Heart right ventricle (tissue), 16 donors: ENCODE measurements at regions not wholly inside any gene's neighbourhood (a gene's known extent, or its start where the extent isn't known, plus 50 kb on each side); places are given as distances from the start of the nearest gene placed in this dataset.

Experiments
- ATAC-seq, 8 donors: fragments of 200-7000 bp; cut with Tn5 transposase; one replicate each; pipeline ENCODE4 v1.9.1; 2020; ENCODE audit warnings: mild to moderate bottlenecking in 8 of 8, moderate library complexity in 8 of 8, moderate number of reproducible peaks in 1 of 8
- DNase-seq, 2 donors: peaks; one replicate each; pipeline ENCODE4 v3.0.0-alpha.2; 2020
- H3K27ac ChIP-seq, 10 donors: fragments of 200-600 bp; sonication (generic) in 2 of 10; one replicate each; pipeline versions ENCODE4 v1.5.0 to v1.8.0; 2020 to 2022; ENCODE audit warnings: mild to moderate bottlenecking in 3 of 10
- H3K27me3 ChIP-seq, 7 donors: fragments of 200-600 bp; one replicate each; pipeline ENCODE4 v1.8.0; 2021 to 2022; ENCODE audit warnings: mild to moderate bottlenecking in 2 of 7
- H3K36me3 ChIP-seq, 9 donors: fragments of 200-600 bp; sonication (generic) in 1 of 9; one replicate each; pipeline versions ENCODE4 v1.5.0 to v1.8.0; 2020 to 2022; ENCODE audit warnings: mild to moderate bottlenecking in 2 of 9
- H3K4me1 ChIP-seq, 9 donors: fragments of 200-600 bp; sonication (generic) in 1 of 9; one replicate each; pipeline versions ENCODE4 v1.5.0 to v1.8.0; 2020 to 2022; ENCODE audit warnings: mild to moderate bottlenecking in 4 of 9
- H3K4me3 ChIP-seq, 10 donors: fragments of 200-600 bp; sonication (generic) in 2 of 10; one replicate each; pipeline versions ENCODE4 v1.5.0 to v1.8.0; 2020 to 2022; ENCODE audit warnings: mild to moderate bottlenecking in 7 of 10, moderate library complexity in 2 of 10
- H3K9me3 ChIP-seq, 11 donors: fragments of 200-600 bp in 10 of 11; sonication (generic) in 2 of 11; one replicate each; pipeline versions ENCODE4 v1.5.0 to v1.8.0; 2013 to 2022; ENCODE audit warnings: mild to moderate bottlenecking in 2 of 11, control low read depth in 1 of 11, moderate library complexity in 1 of 11
- WGBS, 2 donors: extraction: QIAGEN DNeasy Blood & Tissue Kit; methylation state at CpG; one replicate each; pipeline ENCODE4 v1.1.7; 2013; ENCODE audit warnings: inconsistent platforms in 1 of 2; 5-methylcytosine and 5-hydroxymethylcytosine counted together
- intact Hi-C, 10 donors: fragments of 100-400 bp; cut with DNase I; formaldehyde crosslinking; loops; one replicate each; pipeline versions ENCODE4 v1.11.1 to v1.14.2; 2022
- TF ChIP-seq, protein P1 (sequence below), 9 donors: fragments of 200-600 bp; sonication (generic) in 2 of 9; IDR thresholded peaks; one replicate each; pipeline versions ENCODE4 v1.5.0 to v1.8.0; 2021 to 2022; ENCODE audit warnings: antibody characterized with exemption in 9 of 9, mild to moderate bottlenecking in 5 of 9, moderate library complexity in 1 of 9
- donor health status: Arrhythmogenic right ventricular cardiomyopathy.
- donor health status: ischemic (EF 13 %, LVEDD 7.1; RV severe dilation, severe dysfunction).
- donor health status: healthy with polysubstance abuse.
- donor health status: DM: no; HTN: yes; CAD: no.
- donor health status: DM: no; HTN: no; CAD: no.
- donor health status: ischemic (EF 25% LVEDD 6.9; RV normal size, moderate dysfunction).
- donor health status: ischemic (EF 25% LVEDD 5.7; RV mildly dilated, moderate dysfunction).
- donor health status: healthy.
- donor health status: DM: yes; HTN: yes; CAD: no.
- donor health status: Ischemic cardiomyopathy.
- donor health status: ischemic (EF 35%, LVEDD 5.7; RV mildly dilated, moderate dysfunction).
- donor health status: nonischemic (EF 11% LVEDD 7.7; RV severe dilation, severe dysfunction).
- donor health status: DM: yes; HTN: yes; CAD: no.
- donor health status: PGD.
- donor health status: ischemic (EF 29% LVEDD 5.4; RV normal size, mild dysfunction).
- donor health status: nonischemic (EF 23%, LVEDD 6.1; RV moderate dilation, normal function).

DNA sequence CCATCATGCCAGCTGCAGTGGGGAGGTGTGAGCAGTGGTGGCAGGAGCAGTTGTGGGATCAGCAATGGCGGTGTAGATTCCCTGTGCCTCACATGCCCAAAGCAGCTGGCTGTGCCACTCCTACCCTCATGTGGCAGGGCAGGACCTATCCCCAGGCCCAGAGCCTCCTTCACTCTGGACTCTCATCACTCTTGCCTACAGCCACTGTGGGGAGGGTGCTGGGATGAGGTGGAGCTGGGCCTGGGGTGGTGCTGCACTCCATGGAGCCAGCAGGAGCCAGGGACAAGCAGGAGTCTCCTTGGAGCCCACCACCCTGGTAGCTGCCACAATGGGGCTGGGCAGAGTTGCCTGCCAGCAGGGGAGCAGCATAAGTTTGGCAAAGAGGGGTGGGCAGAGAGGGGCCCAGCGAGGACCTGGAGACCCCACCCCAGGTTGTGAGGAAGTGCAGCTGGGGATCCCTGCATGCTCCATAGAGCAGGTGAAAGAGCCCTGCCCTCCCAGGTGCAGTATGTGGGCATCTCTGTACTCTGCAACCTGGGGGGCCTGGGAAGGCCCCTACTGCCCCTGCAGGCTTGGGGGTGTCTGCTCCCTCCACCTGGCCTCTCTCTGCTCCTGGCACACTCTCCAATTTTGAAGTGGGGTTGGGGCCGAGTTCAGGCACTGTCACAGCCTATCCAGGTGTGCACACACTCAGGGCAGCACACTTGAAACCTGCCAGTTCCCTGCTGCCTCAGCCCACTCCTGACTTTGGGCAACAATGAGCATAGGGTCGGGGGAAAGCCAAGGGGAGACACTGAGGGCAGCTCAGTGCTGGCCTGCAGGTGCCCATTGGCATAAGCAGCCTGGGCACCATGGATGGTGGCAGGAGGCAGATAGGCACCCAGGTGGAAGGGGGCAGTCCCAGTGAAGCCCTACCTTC lies 74.0 kb upstream of the INTU start:
- no peak for ATAC-seq
- Histone ChIP-seq H3K9me3 (no peaks in the 10 kb centered on the region), H3K36me3 (no peaks in the 10 kb centered on the region), H3K27me3 (no peaks in the 10 kb centered on the region), H3K4me3 (no peak overlapping the region), H3K4me1 (no peaks in the 10 kb centered on the region), H3K27ac (no peak overlapping the region)
- no peak for DNase-seq
- WGBS, 2 donors, result 84 to 87% methylated on average over 4 of the region's 4 CpGs
- TF ChIP-seq, protein P1, sequence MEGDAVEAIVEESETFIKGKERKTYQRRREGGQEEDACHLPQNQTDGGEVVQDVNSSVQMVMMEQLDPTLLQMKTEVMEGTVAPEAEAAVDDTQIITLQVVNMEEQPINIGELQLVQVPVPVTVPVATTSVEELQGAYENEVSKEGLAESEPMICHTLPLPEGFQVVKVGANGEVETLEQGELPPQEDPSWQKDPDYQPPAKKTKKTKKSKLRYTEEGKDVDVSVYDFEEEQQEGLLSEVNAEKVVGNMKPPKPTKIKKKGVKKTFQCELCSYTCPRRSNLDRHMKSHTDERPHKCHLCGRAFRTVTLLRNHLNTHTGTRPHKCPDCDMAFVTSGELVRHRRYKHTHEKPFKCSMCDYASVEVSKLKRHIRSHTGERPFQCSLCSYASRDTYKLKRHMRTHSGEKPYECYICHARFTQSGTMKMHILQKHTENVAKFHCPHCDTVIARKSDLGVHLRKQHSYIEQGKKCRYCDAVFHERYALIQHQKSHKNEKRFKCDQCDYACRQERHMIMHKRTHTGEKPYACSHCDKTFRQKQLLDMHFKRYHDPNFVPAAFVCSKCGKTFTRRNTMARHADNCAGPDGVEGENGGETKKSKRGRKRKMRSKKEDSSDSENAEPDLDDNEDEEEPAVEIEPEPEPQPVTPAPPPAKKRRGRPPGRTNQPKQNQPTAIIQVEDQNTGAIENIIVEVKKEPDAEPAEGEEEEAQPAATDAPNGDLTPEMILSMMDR (IDR thresholded peaks at IDR 0.05), result no peak
- intact Hi-C loops, result no loop called here

DNA sequence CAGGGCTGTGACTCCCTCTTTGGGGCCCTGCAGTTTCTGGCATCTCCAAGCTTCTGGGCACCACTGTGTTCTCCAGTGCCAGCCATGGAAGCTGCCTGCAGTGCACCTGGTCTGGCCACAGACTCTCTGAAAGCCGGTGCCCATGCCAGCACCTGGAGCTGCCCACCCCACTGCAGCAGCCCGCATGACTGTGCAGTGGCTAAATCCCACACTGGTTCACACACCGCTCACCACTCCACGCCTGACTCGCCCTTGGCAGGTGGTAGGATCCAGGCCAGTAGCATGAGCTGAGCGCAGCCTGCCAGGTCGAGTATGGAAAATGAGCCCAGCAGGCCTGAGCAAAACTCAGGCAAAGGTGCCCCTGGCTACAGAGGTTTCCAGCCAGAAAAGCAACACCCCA lies 72.8 kb upstream of the INTU start:
- H3K4me1 ChIP-seq, result no peaks in the 10 kb centered on the region
- no peak overlapping the region for H3K4me3 ChIP-seq
- H3K27ac ChIP-seq, result no peak overlapping the region
- TF ChIP-seq, protein P1 (IDR thresholded peaks at IDR 0.05), result no peak
- WGBS, 2 donors, result 95 to 96% methylated on average over 7 of the region's 7 CpGs
- DNase-seq (no peak), ATAC-seq (no peak)
- H3K36me3 ChIP-seq, result no peaks in the 10 kb centered on the region
- intact Hi-C loops, result no loop called here
- no peaks in the 10 kb centered on the region for H3K9me3 ChIP-seq
- no peaks in the 10 kb centered on the region for H3K27me3 ChIP-seq

DNA sequence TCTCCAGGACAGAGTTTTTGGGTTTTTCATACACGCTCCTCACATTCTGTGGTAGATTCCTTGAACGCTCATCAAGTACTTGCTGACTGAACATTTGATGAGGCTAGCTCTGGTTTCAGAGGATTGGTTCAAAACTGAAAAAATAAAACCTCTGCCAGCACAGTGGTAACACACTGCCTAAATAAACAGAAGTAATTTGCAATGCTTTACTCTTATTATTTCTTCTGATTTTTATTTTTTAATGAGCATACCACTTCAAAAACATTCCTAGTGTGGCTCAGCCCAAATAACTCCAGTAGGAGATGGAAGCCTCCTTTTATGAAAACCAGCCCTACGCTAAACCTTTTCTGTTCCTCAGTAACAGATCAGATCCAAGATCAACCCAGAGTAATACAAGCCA lies 72.0 kb upstream of the INTU start:
- no peak for ATAC-seq
- TF ChIP-seq, protein P1 (IDR thresholded peaks at IDR 0.05), result no peak
- 93 to 94% methylated on average over 3 of the region's 3 CpGs for WGBS, 2 donors
- H3K4me3 ChIP-seq, result no peak overlapping the region
- no peak overlapping the region for H3K27ac ChIP-seq
- H3K27me3 ChIP-seq, result no peaks in the 10 kb centered on the region
- no peak for DNase-seq
- no peaks in the 10 kb centered on the region for H3K4me1 ChIP-seq
- H3K9me3 ChIP-seq, result no peaks in the 10 kb centered on the region
- H3K36me3 ChIP-seq, result no peaks in the 10 kb centered on the region
- intact Hi-C loops, result no loop called here

DNA sequence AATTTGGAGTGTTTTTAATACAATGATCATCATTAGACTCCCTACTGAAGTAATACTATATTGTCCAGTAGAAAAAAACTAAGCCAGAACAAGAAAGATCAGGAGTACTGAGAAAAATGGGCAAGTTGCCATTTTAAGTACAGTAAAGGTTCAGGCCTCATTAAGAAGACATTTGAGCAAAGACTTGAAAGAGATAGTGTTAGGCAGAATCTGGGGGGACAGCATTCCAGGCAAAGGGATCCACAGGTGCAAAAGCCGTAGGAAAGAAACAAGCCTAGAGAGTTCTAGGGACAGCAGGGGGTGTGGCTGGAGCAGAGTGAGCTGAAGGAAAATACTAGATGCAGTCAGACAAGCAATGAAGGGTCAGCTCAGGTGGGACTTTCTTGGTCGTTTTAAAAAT lies 58.1 kb upstream of the INTU start:
- intact Hi-C loops, result no loop called here
- TF ChIP-seq, protein P1 (IDR thresholded peaks at IDR 0.05), result no peak
- Histone ChIP-seq H3K36me3 (no peaks in the 10 kb centered on the region), H3K4me1 (no peaks in the 10 kb centered on the region), H3K4me3 (no peak overlapping the region), H3K27ac (no peak overlapping the region), H3K9me3 (no peaks in the 10 kb centered on the region), H3K27me3 (peaks cover 0 to 4% (median 0%) of the 10 kb centered on the region in 7 donors)
- DNase-seq, result no peak
- 63 to 66% methylated on average over 2 of the region's 2 CpGs for WGBS, 2 donors
- ATAC-seq, result no peak
